PC-9 (cell line): ENCODE measurements at regions not wholly inside any gene's neighbourhood (a gene's known extent, or its start where the extent isn't known, plus 50 kb on each side); places are given as distances from the start of the nearest gene placed in this dataset.

Experiments used
- EZH2 ChIP-seq: fragments of 200-600 bp; sonication (generic); IDR thresholded peaks from 2 replicates; pipeline ENCODE4 v1.8.0; 2017; ENCODE audit warnings: antibody characterized with exemption, low read depth
- TF ChIP-seq, protein P1 (sequence below): fragments of 200-600 bp; sonication (generic); conservative IDR thresholded peaks from 2 replicates; pipeline ENCODE4 v1.6.1; 2017; ENCODE audit warnings: mixed run types, antibody characterized with exemption, mild to moderate bottlenecking, moderate library complexity

- TF ChIP-seq, protein P1, sequence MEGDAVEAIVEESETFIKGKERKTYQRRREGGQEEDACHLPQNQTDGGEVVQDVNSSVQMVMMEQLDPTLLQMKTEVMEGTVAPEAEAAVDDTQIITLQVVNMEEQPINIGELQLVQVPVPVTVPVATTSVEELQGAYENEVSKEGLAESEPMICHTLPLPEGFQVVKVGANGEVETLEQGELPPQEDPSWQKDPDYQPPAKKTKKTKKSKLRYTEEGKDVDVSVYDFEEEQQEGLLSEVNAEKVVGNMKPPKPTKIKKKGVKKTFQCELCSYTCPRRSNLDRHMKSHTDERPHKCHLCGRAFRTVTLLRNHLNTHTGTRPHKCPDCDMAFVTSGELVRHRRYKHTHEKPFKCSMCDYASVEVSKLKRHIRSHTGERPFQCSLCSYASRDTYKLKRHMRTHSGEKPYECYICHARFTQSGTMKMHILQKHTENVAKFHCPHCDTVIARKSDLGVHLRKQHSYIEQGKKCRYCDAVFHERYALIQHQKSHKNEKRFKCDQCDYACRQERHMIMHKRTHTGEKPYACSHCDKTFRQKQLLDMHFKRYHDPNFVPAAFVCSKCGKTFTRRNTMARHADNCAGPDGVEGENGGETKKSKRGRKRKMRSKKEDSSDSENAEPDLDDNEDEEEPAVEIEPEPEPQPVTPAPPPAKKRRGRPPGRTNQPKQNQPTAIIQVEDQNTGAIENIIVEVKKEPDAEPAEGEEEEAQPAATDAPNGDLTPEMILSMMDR: no peak
- no peak for TF ChIP-seq EZH2
Measured at GRCh38 chr6:115729036-115729435, 331.7 kb downstream of the FRK start.
